ENCODE measurements at regions not wholly inside any gene's neighbourhood (a gene's known extent, or its start where the extent isn't known, plus 50 kb on each side); places are given as distances from the start of the nearest gene placed in this dataset.

DNA sequence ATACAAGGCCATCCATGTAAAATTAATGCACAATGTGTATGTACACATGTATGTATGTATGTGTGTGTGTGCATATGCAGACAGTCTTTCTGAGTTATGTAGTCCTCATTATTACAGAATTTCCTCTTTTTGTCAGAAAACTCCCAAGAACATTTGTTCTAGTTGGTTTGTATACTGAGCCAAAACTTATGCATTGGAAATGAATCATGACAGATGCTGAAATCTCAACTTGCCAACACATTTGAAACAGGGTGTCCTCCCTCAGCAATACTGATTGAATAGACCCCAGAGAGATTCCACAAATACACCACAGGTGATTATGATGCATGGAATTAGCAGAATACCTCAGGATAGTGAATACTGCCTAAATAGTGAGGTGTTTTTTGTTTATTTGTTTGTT, 472.9 kb upstream of the PCDH15 start:
- no peak for FAIRE-seq
- no peak for DNase-seq (ENCODE audit: low spot score)

DNA sequence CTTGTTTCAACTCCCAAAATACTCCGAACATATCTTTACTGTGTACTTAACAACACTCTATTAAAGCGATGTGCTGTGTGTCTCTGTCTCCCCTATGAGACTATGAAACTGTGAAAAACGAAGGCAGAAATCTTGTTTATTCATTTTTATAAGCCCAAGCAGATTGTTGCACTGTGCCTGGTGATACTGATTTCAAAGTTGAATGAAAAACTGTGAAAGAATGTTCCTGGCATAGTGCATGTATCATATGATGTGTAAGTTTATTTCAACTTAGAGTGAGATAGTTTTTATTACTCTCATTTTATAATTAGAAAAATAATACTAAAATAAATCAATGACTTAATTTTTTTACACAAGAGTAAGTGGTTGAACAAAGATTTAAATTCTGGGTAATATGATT, 471.9 kb upstream of the PCDH15 start:
- FAIRE-seq, result no peak
- no peak for DNase-seq (ENCODE audit: low spot score)

DNA sequence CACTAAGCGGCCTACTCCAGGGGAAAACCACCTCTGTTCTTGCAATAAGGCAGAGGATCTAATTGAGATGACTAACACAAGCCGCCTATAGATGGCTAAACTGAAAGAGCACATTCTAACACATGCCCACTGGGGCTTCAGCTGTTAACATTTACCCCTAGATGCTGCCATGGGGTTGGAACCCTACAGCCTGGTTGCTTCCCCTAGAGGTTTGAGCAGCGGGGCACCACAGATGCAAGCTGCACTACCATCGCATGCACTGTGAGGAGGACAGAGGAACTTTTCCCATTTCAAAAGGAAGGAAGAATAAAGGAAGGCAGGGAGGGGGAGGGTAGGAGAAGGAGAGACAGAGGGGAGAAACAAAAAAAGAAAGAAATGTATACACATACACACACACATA, 465.8 kb upstream of the PCDH15 start:
- no peak for DNase-seq (ENCODE audit: low spot score)
- no peak for FAIRE-seq

DNA sequence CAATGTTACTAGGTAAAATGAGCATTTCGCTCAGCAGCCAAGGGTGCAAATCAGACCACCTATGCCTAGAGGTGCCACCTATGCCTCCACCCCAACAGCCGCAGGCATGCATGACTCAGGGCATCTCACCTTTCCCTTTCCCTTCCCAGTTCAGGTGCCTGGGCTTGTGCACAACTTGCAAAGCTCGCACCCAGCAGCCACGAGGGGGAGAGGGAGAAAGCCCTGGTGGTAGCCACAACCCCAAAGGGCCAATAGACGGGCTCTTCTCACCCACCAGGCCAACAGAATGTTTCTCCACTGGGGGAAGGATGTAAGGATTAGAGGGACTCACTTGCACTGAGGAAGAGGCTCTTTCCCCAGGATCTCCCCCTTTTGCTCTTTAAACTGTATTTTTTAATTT, 462.3 kb upstream of the PCDH15 start:
- peak; percentile 68 for FAIRE-seq

DNA sequence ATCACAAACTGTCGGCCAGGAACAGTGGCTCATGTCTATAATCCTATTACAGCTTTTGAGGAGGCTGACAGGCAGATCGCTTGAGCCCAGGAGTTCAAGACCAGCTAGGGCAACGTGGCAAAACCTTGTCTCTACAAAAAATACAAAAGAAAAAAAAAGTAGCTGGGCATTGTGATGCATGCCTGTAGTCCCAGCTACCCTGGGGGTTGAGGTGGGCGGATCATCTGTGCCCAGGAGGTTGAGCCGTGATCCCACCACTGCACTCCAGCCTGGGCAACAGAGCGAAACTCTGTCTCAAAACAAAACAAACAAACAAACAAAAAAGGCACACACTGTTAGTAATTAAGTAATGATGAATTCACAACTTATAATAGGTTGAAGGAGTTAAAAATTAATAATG, 441.5 kb upstream of the PCDH15 start:
- DNase-seq (ENCODE audit: low spot score) (no peak), FAIRE-seq (no peak)

More for the DNA sequence above, 462.3 kb upstream of the PCDH15 start:
- DNase-seq (ENCODE audit: low spot score), result peak; percentile 25

DNA sequence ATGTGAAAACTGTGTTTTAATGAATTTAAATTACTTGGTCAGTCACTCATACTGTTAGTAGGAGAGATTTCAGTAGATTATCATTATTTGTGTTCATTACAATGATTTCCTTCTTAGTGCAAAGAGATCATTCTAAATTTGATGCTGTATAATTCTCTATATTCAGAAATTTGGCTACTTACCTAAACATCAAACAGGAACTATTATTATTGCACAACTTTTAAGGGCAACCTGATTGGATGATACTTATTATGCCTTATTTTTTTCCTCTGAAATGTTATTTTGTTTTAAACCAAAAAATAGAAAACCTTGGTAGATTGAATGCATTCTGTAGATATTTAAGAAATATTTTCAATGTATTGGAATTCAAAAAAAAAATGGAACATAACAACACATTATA, 436.4 kb upstream of the PCDH15 start:
- no peak for DNase-seq (ENCODE audit: low spot score)
- no peak for FAIRE-seq

DNA sequence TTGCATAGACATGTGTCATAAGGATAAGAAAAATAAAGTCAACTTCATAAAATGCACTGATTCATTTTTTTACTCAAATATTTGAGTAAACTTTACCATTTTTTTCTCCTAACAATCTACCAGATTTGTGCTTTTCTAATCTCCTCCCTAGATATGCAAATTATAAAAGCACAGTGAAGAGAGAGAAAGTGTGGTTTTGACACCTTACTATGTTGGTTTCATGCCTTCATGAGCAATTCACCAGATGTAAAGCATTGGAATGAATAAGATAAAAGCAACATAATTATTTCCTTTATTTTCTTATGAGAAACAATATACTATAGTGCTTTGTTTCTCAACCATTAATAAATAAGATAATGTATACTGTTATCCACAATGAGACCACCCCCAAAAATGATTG, 432.5 kb upstream of the PCDH15 start:
- DNase-seq (ENCODE audit: low spot score), result no peak
- FAIRE-seq, result no peak

DNA sequence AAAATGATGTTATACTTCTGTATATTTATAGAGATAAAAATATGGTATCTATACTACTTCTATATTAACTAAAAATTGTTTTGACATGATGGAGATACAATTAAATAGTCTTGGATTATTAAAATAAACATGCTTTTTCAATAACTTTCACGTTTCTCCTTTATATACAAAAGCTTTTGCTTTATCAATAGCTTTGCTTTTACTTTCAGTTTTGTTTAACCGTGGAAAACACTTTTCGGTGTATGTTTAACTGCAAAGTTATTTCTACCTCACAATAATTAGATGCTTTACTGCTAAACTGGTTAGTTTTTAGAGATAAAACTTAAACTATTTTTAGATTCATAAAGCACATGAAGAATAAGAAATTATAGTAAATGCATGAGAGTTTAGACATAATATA, 432.1 kb upstream of the PCDH15 start:
- DNase-seq (ENCODE audit: low spot score) (no peak), FAIRE-seq (no peak)

DNA sequence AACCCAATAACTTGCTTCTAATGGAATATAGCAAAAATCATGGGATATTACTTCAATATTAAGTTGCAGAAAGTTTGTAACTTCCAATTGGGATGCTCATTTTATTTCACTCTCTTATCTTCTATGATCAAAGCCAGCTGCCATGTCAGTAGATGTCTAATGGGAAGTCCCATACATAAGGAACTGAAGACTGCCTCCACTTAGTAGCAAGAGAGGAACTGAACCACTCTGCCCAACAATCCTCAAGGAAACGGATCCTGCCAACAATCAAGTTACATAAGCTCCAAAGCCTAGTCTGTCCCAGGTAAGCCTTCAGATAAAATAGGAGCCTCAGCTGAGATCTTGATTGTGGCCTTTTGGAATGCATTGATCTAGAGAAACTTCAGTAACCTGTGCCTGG, 431.5 kb upstream of the PCDH15 start:
- FAIRE-seq (no peak), DNase-seq (ENCODE audit: low spot score) (no peak)

DNA sequence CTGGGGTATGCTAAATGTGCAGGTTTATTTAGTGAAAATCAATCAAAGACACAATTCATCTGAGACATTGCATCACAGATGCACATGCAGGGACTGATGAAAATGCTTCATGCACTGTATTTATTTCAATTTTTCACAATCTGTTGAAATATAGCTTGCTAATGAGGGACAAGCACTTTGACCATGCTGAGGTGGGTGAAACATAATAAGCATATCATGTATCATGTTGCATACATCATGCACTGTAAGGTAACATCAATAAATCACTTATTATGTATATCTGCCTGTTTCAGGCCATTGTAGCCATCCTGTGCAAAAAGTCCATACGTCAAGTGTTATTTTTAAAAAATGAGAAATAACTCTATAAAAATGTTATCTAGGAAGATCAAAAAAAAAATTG, 426.9 kb upstream of the PCDH15 start:
- FAIRE-seq, result no peak
- no peak for DNase-seq (ENCODE audit: low spot score)

DNA sequence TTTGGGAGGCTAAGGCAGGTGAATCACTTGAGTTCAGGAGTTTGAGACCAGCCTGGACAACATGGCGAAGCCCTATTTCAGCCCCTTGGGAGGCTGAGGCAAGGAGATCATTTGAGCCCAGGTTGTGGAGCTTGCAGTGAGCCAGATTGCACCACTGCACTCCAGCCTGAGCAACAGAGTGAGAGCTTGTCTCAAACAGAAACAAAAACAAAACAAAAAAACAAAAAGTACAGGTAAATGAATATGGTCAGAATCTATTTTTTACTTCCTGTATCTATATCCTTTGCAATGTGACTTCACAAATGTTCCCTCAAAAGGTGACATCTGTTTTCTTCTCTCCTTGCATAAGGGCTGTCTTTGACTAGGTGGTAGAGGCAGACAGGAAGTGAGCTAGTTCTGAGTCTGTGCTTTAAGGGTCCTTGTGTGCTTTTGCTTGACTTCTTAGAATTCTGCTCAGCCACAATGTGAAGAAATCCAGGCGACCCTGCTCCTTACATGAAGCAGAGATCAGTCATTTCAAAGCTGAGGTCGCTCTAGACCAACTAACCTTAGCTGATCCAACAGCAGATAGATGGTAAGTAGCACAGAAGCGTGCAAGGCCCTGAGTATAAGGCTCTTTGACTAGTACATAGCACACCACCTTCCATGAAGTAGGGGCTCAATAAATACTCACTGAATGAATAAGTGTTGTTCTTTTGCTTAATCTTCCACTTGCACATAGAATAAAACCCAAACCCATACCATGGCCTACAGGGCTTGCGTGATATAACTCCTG, 423.2 kb upstream of the PCDH15 start:
- FAIRE-seq (peak; percentile 52), DNase-seq (ENCODE audit: low spot score) (no peak)

DNA sequence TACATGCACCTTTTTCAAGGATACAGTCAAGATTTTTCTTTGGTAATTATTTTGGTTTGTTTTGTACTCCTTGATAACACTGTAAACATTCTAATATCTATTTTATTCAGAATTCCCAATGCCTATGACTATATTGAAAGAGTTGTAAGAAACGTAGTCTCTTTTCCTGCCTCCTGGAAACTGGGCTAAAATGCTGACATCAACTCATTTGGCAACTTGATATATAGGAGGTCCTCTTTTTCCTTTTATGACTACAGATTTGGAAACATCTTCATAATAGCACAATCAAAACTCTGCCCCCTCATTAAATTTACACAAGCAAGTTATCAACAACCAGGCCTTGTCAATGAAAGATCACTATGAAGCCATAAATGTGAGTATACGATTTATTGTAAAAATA, 422.3 kb upstream of the PCDH15 start:
- DNase-seq (ENCODE audit: low spot score), result no peak
- FAIRE-seq, result no peak

DNA sequence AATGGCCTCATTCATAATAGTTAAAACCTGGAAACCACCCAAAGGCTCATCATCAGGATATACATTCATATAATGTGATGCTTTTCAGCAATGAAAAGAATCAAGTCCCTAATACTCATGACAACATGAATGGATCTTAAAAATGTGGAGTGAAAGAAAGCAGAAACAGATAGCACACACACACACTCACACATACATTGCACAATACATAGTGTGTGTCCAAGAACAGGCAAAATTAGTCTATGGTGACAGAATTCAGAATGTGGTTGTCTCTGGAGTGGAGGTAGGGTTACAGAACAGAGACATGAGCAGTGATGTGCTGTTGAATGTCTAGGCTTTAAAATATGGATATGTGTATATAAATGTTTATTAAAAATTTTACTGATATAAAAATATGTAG, 419.9 kb upstream of the PCDH15 start:
- FAIRE-seq (no peak), DNase-seq (ENCODE audit: low spot score) (no peak)

DNA sequence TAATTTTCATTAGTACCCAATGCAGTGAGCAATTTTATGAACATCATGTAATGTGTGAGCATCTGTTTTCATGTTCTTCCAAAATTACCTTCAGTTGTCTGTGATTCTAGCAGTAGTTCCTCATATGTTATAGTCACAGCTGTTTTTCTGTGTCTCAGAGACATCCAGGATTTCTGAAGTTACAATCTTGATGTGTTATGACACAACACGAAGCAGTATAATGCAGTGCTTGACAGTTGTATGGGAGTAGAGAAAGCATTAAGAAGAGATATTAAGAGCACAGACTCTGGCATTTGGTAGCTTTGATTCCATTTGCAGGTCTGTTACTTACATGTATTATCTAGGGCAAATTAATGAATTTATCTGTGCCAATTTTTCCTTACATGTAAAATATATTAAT, 414.7 kb upstream of the PCDH15 start:
- FAIRE-seq, result no peak
- no peak for DNase-seq (ENCODE audit: low spot score)

DNA sequence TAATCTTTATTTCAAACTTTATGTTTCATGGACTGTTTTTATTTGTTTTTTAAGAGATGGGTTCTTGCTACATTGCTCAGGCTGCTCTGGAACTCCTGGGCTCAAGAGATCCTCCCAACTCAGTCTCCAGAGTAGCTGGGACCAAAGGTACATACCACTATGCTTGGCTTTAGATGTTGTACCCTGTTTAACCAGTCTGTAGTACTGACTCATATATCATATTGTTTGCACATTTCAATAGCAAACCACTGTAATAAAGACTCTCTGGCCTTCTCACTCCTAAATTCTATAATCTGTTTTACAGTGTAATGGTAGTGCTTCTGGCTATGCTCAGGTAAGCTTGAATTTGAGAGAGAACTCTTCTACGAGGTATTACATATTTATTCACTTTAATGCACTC, 413.6 kb upstream of the PCDH15 start:
- DNase-seq (ENCODE audit: low spot score) (no peak), FAIRE-seq (no peak)

DNA sequence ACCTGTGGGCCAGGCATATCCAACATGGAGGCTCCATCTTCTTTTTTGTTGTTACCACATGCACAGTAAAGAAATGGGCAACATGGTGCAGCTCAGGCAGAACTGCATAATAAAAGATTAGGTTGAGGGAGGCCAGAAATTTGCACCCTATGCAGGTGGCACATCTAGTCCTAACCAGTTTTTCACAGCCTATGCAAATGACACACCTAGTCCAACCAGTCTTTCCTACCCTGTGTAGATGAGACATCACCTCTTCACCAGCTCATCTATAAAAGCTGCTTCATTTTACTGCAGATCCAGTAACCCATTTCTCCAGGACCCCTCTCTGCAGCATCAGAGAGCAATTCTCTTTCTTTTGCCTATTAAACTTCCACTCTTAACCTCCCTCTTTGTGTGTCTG, 411.0 kb upstream of the PCDH15 start:
- FAIRE-seq, result no peak
- no peak for DNase-seq (ENCODE audit: low spot score)

DNA sequence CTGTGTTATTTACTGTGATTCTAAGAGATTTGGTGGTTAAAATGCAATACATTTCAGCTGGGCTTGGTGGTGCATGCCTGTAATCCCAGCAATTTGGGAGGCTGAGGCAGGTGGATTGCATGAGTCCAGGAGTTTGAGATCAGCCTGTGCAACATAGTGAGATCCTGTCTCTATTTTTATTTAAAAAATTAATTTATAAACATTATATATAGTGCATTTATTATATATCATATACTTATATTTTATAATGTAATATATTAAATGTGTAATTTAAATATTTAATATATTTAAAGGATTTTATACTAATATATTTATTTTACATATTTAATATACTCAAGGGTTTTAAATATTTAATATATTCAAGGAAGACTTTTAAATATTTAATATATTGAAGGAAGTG, 402.8 kb upstream of the PCDH15 start:
- no peak for FAIRE-seq
- no peak for DNase-seq (ENCODE audit: low spot score)

DNA sequence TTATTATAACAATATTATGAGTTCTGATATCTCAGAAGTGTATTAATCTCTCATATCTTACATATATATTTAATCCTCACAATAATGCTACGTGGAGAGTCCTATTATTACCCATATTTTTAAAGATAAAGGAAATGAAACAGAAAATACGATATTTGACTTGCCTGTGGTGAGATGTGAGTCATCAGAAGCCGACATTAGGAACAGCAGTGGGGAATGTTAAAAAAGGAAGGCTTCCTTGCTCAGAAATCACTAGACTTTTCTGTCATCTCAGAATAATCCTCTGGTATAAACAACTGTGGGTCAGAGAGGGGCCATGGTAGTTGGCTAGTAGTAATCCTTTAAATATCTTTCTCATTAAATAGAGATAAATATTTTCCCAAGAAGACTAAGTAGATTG, 402.3 kb upstream of the PCDH15 start:
- DNase-seq (ENCODE audit: low spot score), result peak; percentile 29
- FAIRE-seq, result no peak

DNA sequence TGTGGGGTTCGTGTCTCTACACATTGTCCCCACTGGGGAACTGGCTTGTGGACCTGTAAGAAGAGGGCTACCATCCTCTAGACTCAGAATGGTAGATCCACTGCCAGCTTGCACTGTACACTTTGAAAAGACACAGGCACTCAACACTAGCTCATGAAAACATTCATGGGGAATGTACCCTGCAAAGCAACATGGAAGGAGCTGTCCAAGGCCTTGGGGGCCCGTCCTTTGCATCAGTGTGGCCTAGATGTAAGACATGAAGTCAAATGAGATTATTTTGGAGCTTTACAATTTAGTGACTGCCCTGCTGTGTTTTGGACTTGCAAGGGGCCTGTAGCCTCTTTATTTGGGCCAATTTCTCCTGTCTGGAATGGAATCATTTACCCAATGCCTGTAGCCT, 399.0 kb upstream of the PCDH15 start:
- DNase-seq (ENCODE audit: low spot score) (no peak), FAIRE-seq (no peak)

DNA sequence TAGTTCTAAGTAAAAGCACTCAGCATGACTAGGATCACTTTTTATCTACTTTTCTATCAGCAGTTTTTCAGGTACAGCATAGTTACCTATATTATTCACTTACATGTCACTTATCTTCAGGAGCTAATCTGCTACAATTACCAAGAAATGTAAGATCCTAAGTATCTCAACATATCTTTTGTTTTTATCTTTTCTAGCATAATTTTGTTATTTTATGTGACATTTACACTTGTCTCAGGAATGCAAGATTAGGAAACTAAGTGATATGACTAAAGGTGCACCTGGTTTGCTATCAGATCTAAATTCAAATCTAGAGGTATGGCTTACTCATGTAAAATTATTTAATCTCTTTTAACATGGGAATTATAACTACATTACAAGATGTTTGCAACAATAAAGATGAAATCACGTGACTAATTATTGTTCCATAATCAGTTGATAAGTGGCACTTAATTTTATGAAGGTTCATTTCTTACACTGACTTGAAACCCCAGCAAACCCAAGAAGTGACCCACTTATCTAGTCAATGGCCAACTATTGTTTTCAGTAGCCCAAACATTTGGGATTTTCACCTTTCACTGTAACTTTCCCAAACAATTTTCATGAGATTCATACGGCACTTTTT, 390.3 kb upstream of the PCDH15 start:
- FAIRE-seq, result no peak
- no peak for DNase-seq (ENCODE audit: low spot score)

DNA sequence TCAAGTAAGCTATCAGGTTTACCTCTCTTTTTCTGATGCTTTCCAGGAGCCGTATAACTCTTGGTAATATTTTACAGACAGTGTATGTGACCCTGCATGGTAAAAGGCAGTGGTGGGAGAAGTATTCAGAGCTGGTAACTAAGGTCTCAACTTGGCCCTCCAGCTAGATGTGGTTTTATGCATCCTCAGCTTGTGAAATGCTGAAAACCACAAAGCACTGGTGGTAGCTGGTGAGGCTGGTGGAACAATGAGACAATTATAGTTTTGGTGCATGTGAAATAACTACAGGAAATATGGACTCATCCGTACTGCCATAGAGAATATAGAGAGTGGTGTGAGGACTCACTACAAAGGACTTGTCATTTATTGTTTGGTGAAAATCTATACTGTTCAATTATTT, 383.0 kb upstream of the PCDH15 start:
- DNase-seq (ENCODE audit: low spot score) (peak; percentile 66), FAIRE-seq (no peak)

DNA sequence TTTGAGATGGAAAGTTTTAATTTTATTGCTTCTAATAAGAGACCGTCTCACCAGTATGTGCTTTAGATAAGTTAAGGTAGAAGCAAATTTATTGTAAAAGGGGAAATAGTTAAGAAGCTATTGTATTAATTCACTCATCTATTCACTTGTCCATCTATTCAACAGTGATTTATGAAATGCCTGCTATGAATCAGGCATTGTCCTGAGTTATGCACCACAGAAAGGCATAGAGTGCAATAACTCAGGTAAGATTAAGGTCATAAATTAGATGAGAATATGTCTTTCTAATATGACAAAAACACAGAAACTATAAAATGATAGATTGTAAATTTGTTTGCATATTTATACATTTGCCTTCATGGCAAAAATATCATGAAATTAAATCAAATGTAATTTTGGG, 379.3 kb upstream of the PCDH15 start:
- DNase-seq (ENCODE audit: low spot score) (no peak), FAIRE-seq (no peak)

DNA sequence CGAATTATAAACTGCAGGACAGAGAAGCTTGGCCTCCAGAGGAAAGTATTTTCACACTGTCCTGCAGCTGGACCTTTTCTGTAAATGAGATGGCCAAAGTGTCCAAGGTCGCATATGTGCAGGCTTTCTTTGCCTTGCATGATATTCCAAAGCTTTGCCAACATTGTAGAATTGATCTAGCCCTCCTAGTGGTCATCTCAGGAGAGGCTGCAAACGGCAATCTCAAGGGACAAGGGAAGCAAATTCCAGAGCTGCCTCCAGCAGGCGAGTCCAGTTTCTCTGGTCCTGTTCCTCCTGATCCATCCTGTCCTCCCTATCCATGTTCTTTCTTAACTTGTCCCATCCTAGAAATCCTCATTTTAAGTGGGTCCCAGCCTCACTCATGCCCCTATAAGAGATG, 373.4 kb upstream of the PCDH15 start:
- DNase-seq (ENCODE audit: low spot score), result peak; percentile 4
- no peak for FAIRE-seq

Data from urothelium cell line (cell line).